Stimulated activated CD4-positive, alpha-beta T cell treated with anti-CD3 and anti-CD28 coated beads, Interleukin-1b, Interleukin-23, amount 100 ng/mL, for 4 hours (primary cell): ENCODE measurements at regions not wholly inside any gene's neighbourhood (a gene's known extent, or its start where the extent isn't known, plus 50 kb on each side); places are given as distances from the start of the nearest gene placed in this dataset.

Experiments used
- DNase-seq, 2 donors: peaks; one replicate each; pipeline ENCODE4 v3.0.0-alpha.2; 2020; ENCODE audit warnings: low read depth in 2 of 2

DNA sequence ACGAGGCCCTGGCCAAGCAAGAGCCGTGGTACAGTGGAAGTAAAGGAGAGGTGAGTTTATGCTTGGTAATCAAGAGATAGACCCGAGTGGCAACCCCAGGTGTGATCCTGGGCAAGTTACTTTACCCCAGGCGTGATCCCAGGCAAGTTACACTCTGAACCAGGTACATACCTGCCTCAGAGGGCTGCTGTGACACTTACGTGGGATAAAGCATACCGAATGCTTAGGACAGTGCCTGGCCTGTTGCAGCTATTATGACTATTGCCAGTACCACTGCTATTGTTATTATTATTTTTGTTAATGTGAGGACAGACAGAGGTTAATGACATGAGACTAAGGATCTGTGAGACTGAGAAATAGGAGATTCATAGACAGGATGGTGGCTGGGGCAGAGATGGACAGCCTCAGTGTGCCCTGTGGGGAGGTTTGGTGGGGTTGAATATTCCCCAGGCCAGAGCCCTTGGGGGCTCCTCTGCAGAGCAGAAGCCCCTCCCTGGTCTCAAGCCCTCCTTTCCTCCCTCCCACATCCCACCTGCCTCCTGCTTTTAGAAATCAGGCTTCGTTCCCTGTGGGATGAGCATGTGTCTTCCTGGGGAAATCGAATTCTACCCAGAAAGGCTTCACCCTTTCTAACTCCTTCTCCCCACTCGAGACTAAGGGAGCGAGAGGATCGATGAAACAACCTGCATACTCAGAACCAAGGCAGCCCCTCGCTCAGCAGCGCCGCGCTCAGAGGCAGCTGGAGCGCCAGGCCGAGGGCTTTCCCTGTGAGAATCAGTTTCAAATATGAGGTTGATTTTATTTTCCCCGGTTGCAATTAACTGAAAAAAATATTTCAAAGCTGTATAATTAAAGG, 62.0 kb upstream of the SIX3 start:
- DNase-seq = no peak

DNA sequence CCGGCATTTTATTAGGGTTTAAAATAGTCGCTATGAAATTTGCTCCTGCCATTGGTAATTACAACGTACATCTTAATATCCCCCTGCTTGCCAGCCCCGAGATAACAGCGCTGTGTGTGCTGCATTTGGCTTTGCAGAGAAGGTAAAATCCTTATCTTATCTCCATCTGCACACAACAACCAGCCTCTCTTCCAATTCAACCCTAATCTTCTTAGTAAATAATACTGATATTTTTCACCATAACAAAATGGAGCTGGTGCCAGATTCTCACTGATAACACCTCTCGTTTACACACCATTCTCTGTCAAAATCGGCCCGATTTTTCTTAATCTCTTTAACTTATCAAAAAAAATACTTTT, 61.4 kb upstream of the SIX3 start:
- no peak for DNase-seq

DNA sequence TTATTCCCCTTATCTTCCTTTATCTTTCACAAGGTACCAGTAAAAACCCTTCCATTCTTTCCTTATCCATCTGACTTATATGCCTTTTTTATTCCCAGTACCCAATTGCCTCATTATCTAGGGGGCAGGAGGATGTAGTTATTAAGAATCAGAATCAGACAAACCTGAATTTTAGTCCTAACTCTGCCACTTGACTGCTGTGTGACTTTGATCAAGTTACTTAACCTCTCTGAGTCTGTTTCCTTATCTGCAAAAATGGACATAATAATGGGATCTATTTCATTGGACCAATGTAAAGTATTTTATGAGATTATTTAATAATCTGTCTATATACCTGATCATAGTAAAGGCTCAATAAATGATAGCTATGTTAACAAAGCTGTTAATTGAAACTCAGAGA, 59.6 kb upstream of the SIX3 start:
- DNase-seq = no peak

DNA sequence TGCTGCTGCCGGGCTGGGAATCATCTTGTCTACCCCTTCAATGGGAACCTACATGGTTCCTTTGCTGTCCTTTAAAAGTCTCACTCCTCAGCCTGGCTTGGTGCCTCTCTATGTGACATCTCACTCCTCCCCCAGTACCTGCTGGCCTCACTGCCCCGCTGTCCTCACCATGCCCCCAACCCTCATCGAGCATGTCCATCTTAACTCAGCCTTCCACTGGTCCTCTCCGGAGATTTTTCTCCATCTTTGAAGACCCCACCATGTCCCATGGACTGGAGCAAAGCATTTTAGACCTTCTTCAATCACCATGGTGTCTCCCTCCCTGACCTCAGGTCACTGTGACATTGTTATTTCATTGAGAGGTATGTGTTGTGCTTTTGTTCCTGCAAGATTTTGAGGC, 58.1 kb upstream of the SIX3 start:
- no peak for DNase-seq

DNA sequence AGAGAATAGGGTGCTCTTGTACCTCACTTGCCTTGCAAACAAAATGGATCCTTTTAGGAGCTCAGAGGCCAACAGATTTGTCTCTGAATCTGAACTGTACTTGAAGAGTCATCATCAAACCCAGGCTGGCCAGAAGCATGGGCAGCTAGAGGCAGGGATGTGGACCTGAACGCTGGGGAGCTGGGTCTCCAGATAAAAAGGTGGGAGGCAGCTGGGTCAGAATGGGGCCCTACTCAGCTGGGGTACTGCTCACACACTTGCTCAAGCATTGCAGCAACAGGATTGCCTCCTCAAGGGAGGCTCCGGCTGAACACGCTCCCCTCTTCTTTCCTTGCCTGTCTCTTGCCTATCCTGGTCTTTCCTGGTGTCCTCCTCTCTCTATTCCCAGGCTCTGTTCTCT, 57.3 kb upstream of the SIX3 start:
- DNase-seq = no peak

DNA sequence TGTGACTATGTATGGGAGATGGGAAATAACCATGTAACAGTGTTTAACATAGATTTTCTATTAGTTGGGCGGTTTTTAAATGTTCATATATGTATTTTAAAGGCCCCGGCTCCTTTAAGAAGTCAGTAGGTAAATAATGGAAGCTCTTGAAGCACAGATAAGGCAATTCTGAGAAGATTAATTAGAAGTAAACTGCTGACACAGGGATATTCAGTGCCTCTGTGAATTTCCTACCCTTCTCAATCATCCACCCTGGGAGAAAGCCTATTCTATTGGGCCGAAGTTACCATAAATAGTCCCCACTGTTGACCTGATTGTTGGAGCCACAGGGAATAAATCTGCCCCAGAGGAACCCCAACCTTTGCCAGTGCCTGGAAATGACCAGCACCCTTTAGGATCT, 56.8 kb upstream of the SIX3 start:
- DNase-seq = no peak

DNA sequence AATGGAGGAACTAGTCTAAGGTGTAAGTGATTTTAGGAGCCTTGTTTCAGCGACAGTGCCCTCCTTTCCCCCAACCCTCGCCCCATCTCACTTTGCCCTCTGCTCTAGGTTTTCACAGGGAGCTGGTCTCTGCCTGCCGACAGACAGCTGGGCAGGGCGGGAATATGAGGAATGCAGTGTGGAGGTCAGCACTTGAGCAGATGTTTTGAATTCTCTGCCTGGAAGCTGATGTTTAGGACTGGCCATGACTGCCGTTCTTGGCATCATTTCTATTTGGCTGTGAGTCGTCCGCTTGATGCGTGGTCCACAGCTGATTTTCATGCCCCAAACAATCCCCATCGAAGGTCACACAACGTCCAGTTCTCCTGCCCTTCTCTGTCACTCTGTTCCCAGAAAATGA, 55.1 kb upstream of the SIX3 start:
- DNase-seq = no peak

DNA sequence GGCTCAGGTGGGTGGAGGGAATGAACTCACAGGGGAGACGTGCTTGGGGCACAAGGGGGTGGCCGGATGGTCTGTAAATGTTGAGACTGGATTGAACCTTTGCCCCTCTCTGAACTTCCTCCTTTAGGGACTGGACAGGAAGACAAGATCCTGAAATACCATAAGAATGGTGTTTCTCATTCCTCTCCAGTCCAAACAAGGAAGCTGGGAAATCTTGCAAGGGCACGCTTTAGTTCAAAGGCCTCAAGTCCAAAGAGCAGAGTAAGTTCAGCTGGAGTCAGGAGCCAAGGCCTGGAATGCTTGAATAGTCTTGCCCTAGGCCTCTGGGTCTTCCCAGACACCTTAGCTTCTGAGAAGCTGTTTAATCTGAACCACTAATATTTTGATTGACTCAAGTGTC, 52.4 kb upstream of the SIX3 start:
- no peak for DNase-seq
